Activated effector memory CD4-positive, alpha-beta T cell treated with Interleukin-2 at 50 U/mL for 16 hours (primary cell): ENCODE measurements at regions not wholly inside any gene's neighbourhood (a gene's known extent, or its start where the extent isn't known, plus 50 kb on each side); places are given as distances from the start of the nearest gene placed in this dataset.

Source experiments
- DNase-seq: peaks from one replicate; pipeline ENCODE4 v3.0.0-alpha.2; 2020

DNA sequence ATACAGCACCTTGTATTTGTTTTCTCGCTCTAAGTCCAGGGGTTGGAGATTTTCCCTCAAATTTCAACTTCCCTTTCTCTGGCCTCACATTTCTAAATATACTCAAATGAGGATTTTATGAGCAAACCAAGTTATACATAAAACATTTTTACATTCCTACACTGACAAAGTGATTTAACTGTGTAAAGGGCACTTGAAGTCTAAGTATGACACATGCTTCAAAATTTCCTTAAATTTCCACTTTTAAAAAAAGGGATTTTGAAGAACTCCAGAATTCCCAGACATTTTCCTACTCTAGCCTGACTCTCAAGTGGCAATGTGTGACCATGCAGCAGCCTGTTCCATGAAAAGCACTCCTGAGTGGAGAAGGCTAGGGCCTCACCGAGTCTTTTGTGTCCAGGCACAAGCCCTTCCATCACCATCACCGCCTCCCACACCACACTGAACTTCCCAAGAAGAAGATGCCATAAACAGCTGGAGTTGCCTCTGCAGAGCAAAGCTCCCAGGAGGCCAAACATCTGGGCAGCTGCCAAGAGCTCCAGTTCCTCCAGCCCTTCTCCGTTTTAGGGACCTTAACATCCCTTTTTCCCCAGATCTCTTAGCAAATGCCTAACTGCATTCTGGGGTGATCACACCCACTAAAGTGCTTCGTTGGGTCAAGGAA is 68.9 kb downstream of the NCR2 start:
- no peak for DNase-seq

DNA sequence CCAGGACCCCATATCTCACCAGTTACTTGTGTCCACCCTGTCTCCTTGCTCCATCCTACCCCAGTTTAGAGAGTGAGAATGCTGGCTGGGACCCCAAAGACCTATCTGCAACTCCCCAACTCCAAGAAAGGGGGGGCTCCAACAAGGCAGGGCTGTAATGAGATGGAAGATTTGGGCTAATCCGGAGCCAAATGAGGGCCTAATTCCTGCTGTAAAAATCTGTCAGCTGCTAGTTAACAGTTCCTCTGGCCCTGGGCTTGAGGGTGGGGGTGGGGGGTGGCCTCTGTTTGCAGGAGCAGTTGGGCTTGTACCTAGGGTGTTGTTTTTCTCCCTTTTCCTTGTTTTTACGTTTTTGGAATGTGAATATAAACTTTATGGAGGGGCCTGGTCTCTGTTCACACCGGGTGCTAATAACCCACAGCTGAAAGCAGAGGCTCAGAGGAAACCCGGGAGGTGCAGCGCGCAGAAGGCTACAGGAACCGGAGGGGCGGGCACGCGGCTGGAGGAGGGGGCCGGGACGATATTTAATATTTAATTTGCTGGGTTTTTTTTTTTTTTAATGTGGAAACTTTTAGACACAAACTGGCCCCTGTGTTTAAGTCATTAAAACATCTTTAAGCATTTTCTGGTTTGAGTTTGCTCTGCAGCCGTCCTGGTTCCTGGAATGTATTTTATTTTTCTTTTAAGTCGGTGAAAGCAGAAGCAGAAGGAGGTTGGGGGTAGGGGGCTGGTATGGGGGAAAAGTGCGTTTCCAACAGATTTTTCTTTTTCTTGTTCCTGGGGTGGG is 70.7 kb downstream of the NCR2 start:
- no peak for DNase-seq

DNA sequence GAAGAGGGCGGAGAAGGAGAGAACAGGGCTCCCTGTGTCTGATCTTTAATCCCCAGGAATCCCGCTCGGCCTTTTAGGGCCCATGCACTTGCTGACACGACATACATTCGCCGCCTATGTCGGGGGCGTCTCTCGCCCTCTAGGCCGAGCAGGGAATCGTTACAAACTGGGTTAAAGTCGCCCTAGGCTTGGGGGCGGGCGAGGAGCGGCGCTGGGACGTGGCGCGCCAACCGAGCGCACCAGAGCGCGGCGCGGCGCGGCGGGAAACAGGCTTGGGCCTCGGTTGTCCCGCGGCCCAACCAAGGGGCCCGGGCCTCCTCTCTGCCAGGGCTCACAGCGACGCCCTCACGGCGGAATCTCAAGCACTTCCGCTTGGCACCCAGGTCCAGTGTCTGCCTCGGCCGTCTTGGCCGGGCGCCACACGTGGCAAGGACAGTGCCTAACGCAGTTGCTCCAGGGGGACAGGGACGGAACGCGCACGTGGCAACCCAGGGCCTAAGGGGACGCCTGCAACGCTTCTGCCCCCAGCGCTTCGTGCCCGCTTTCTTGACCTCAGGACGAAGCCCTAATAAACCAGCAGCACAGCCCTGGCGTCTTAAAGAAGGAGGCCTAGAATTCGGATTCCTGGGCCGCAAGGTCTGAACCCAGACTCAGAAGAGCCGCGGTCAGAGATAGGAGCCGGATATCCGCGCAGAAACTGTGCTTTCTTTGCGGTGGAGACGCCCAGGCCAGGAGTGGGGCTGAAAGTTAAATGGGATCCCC is 71.5 kb downstream of the NCR2 start:
- DNase-seq = no peak

DNA sequence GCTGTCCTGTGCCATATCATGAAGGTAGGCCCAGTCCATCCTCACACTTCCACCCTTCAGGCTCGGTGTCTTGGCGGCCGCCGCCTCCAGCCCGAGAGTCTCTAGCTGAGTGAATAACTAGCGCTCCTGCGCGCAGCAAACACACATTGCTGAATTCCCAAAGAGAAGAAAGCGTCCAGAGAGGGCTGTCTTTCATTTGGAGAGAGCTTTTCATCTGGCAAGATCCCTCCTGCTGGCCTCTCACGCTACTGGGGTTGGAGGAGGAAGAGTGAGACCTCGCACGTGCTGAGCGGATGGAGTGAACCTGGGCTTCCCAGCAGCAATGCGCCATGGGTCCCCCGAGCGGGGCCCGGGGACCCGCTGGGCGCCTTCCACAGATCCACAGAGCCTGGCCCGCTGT is 73.2 kb downstream of the NCR2 start:
- DNase-seq = no peak

DNA sequence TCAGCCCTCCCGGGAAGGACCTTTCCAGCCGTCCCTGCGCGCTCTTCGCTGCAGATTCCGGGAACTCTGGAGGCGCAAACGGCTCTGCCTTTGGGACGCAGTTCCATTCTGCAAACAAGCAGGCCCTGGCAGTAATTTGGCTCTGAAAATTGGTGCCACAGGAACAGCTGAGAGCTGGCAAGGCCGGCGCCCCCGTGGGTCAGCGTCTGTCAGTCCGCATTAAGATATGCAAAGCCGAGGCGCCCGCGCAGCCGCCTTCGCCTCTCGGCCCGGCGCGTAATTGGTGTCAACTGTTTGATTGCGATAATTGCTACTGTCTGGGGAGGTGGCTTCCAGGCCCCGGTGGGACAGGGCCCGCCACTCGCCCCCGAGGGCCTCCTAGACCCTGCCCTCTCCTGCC is 73.6 kb downstream of the NCR2 start:
- DNase-seq = no peak

DNA sequence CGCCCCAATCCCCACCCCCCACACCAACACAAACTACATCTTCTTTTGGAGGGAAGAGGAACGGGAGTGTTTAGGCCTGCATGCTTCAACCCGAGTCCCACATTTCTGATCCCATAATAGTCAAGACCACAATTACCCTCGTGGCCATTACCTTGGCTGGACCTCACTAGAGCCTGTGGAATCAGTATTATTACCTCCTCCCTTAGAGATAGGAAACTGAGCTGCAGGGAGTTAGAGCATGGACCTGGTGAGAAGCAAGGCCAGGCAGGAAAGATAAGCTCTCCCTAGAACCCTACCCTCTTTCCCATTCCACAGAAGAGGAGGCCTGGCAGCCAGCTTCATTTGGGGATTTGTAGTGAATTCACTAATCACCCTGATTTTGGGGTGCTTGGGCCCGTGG is 74.1 kb downstream of the NCR2 start:
- no peak for DNase-seq

DNA sequence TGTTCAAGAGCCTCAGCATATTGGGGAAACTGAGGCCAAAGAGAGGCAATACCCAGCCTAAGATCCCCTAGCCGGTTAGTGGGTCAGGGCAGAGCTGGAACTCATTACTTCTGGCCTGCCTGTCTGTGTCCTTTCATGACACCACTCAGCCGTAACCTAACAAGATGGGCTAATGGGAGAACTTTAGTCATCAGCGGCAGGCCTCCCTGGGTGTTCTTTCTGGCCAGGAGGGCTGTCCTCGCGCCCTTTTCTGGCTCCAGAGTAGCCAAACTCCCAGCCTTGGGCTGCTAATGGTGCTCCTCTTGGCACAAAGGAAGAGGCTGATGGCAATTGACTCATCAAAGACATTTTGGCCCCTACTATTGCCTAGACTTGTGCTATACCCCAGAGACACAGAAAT is 76.6 kb downstream of the NCR2 start:
- no peak for DNase-seq

DNA sequence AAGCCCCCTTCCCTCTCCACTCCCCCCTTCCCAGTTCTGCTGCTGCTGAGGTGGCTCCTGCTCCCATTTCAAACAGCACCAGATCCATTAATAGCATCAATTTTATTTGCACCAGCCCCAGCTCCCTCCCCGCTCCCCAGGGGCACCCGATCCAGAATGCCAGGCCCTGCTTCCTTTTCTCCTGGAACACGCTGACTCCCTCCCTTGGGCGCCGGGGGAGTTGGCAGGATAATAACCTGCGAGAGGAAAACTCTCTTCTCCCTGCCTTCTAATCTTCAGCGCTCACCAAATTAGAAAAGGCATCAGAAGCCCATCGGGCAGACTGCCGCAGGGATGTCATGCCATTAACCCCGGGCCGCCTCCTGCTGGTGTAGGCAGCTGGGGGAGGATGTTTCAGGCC is 77.8 kb downstream of the NCR2 start:
- no peak for DNase-seq

DNA sequence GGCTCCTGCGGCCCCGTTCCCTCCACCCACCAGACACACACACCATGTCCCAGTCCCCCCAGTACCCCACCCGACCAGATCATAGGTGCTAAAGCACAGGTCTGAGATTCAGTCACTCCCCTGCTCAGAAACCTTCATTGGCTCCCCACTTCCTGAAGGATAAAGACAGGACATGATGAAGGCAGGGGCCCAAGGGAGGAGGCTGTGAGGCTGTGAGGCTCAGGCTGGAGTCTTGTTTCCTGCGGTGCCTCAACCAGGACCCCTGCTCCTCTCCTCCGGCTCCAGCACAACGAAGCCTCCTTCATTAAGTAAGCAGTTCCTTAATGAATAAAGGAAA is 81.1 kb downstream of the NCR2 start:
- no peak for DNase-seq

DNA sequence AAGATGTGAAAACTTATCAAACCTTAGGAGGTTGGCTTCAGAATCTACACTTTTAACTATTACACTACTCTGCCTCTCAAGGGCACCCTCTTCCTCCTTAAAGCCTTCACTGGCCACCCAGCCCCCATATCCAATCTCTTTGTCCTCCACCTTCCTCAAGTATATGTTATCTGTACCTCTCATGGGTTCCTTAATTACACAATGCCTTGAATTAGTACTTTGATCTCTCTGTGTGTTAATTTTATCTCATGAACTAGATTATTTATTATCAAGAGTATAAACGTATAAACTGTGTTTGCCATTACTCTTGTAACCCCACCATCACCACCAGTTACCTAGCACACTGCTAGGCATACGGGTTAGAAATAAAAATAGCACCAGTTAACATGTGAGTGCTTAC is 83.3 kb downstream of the NCR2 start:
- no peak for DNase-seq

DNA sequence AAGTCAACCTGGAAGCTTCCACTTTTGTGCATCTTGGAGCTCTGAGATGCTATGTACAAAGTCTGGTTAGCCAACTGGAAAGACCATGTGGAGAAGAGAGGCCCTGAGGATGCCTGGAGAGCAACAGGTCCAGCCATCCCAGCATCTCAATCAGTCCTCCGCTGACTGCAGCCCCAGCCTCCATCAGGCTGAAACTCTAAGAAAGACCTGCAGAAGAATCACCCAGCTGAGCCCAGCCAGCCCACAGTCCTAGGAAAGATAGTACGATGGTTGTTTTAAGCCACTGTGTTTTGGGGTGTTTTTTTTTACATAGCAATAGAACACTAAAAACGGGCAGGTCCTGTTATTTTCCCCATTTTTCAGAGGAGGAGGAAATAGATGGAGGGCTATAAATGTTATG is 84.0 kb downstream of the NCR2 start:
- no peak for DNase-seq

DNA sequence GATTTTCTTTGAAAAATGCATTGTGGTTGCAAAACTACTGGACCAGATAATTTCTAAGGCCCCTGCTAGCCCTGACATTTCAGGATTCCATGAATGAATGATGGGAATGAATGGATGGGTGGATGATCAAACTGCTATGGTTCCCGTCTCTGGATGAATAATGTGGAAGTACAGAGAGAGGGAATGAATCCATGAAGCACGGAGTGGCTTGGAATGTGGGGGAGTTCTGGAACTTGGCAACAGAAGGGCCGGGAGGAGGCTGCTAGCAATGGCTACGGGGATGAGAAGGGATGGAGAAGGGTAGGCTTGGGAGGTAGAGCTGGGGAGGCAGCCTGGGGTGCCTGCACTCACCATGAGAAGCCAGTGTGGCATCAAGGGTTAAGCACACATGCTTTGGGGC is 84.8 kb downstream of the NCR2 start:
- no peak for DNase-seq

DNA sequence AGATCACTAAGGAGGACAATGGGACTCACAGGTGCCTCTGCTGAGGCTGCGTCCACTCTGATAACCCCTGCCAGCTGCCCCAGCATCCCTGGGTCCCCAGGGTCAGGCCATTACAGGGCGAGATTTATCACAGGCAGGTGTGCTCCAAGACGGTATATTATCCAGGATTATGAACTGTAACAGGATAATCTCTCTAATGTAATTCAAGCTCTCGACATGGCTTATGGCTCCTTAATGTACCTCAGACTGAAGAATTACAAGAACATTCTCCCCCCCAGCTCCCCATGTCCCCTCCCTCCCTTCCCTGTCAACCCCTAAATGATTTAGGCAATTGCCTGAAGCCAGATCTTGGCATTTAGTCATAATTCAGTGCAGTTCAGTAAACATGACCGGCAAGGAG is 86.8 kb downstream of the NCR2 start:
- DNase-seq = no peak

DNA sequence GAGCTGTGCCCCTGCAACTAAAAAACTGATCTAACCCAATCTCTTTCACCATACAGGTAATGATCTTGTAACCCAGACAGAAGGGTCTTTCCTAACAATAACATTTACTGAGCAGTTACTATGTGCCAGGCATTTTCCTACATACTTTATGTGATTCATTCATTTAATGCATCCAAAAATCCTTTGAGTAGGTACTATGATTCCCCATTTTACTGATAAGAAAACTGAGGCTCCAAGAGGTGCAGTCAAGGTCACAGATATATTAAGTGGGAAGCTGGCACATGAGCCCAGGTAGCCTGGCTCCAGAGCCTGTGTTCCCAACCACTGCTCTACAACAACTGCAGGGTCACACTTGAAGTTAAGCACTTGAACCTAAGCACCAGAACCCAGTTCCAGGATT is 87.6 kb downstream of the NCR2 start:
- DNase-seq = no peak

DNA sequence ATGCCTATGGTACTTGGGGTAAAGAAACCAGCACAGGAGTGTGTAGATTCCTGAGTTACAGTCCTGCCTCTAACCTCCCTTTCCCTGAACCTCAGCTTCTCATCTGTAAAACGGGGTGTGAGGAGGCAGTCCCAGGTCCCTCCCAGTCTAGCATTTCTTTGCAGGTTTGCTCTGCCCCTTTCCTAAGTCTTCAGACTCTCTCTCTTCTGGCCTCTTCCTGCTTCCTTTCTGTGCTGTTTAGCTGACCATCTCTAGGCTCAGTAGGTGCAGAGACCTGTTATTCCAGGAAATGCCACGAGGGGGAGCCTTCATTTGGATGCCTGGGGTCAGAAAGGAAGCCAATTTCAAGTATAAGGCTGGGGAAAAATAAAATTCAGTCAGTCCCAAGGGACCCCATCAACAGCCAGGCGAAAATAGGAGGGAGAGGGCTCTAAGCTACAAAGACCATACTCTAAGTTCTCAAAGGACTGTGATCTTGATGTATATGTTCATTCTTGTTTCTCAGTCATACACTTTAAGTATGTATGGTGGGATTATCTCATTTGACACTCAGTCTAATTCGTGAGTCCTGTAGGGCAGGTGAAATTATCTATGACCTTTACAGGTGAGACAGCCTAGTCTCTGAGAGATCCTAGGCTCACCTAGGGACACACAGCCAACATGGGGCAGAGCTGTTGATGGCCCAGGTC is 89.1 kb downstream of the NCR2 start:
- peak; percentile 67 for DNase-seq

DNA sequence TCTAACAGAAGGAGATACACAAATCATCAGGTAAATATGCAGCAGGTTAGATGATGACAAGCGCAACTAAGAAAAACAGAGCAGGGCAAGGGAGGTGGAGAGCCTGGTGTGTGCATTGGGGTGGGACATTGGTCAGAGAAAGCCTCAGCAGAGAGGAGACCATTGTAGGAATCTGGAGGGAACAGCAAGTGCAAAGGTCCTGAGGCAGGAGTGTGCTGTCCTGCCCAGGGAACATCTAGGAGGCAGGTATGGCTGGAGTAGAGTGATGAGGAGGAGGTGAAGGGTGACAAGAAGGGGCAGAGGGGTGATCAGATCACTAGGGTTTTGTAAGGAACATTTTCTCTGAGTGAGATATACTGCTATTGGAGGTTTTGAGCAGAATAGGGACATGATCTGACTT is 90.1 kb downstream of the NCR2 start:
- no peak for DNase-seq

DNA sequence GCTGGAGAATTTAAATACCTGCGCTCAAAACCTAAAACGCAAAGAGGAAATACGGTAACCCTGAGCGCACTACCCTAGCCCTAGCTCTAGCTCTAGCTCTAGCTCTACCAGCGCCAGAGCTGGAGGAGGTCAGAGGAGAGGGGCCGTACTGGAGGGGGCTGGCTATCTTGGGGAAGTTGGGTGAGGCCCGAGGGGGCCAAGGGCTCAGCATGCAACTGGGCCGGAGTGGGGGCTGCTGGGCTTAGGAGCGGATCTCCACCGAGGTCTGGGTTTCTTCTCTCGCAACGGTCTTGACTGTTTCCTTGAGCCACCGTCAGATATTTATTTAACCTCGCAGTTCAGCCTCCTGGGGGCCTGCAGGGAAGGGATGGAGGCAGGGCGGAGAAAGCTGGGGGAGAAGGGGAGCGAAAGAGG is 91.0 kb downstream of the NCR2 start:
- no peak for DNase-seq

DNA sequence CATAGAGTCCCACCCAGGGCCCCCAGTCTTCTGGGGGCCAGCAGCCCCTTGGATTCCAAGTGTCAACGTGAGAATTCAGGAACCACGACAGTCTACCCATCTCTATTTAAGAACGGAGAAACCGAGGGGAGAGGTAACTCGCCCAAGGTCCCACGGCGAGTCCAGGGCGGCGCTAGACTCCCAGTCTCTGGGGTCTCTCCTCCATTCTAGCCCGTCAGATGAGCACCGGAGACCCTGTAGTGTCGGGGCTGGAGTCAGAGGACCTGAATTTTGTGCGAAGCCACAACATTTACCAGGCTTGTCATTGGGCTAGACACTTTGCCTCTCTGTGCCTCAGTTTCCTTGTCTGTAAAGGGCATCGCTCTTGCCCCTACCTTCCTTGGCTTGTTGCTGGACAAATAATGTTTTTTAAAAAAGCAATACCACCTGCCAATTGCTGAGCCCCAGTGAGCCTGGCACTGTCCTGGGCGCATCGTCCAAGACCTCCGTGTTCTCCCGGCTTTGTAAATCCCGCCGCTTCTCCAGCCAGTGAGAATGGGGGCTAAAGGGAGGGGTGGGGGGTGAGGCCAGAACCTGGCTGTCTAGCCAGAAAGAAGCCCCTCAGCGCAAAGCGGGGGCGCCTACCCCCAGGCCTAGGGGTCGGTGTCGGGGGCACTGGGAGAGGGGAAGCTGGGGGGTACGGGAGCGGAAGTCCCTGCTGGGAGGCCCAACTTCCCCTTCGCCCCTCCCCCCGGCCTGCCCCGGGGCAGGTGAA is 91.7 kb downstream of the NCR2 start:
- no peak for DNase-seq

DNA sequence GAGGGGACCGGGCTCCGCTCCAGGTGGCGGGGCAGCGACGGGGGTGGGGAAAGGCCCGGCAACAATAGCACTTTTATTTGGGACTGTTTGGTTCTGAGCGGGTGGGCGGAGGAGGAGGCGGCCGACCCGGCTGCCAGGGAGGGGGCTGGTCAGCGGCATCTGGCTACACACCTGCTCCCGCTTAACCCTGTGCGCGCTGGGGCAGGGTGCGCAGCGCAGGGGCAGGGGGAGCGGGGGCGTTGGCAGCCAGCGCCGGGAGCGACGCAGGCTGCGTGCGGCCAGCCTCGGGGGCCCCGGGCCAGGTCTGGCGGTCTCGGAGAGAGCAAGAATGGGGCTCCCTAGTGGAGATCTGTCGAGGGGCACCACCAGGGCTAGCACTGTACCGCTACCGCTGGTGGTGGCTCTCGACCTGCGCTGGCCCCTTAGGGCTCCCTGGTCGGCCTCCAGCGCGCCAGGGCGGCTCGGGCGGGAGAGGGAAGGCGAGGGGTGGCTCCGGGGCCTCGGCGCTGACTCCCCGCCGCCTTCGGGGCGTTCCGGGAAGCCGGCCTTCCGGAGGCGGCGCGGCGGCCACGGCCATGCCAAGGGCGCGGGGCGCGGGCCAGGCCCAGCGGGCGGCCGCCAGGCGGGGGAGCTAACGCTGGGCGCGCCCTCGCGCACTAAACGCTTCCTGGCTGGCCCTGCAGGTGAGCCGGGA is 92.4 kb downstream of the NCR2 start:
- DNase-seq = no peak

DNA sequence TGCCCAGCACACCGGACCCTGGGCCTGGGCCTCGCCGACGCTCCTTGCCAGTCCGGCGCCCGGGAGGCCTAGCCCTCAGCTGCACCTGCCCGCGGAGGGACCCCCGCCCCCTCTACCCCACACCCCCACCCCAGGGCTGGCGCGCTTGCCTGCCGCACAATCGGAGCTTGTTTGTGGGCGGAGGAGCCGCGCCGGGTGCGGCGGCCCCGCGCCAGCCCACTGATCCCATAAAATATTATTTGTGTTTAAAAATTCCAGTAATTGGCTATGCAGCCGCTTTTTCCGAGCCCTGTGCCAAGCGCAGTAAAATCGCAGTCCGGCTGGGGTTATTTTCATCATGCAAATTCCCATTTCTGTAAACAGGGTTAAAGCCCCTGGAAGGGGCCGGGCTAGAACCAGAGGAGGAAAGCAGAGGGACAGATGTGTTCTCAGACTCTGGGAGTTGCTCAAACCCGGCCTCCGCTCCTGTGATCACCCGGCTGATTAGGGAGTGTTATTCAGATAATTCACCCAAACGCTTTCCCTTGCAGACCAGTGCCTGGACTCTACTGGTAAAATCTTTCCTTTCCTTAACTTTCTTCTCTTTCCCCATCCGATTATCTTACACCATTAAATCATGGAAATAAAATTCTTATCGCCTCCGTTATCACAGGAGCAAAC is 93.1 kb downstream of the NCR2 start:
- DNase-seq = no peak

DNA sequence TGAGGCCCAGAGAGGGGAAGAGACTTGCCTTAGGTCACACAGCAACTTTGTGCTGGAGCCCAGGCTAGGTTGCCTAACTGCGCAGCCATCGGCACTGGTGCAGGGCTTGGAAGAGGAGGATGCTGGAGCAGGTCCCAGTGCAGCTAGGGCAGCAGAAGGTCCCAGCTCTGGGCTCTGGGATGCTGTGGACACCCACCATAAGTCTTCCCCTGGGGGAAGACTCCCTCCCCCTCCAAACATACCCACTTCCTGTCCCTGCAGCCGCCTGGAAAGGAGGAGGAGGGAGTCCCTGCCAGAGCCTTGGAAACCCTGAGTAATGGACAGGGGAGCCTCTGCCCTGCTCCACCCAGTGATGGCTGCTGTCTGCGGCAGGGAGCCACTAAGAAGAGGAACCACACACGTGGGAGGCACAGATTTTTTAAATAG is 93.6 kb downstream of the NCR2 start:
- no peak for DNase-seq
